SK-N-SH treated with all-trans-retinoic acid at 6 μM for 48 hours (cell line): ENCODE measurements at regions not wholly inside any gene's neighbourhood (a gene's known extent, or its start where the extent isn't known, plus 50 kb on each side); places are given as distances from the start of the nearest gene placed in this dataset.

Experiments
- ARNTL ChIP-seq: fragments of 450-650 bp; formaldehyde crosslinking; IDR thresholded peaks from 2 replicates; pipeline ENCODE4 v1.5.0; 2020; ENCODE audit warnings: low read depth, mild to moderate bottlenecking, moderate library complexity, borderline replicate concordance
- CSDC2 ChIP-seq: fragments of 250-450 bp; sonication (Bioruptor Pico); IDR thresholded peaks from 2 replicates; pipeline ENCODE4 v1.5.0; 2020; ENCODE audit warnings: mild to moderate bottlenecking, moderate library complexity
- RARB ChIP-seq: fragments of 250-450 bp; sonication (Bioruptor Pico); IDR thresholded peaks from 2 replicates; pipeline ENCODE4 v1.8.0; 2021; ENCODE audit warnings: mild to moderate bottlenecking, moderate library complexity
- TCF4 ChIP-seq: fragments of 250-450 bp; sonication (Bioruptor Pico); IDR thresholded peaks from 2 replicates; pipeline ENCODE4 v1.8.0; 2021; ENCODE audit warnings: mild to moderate bottlenecking, moderate library complexity, borderline replicate concordance
- TSHZ2 ChIP-seq: fragments of 250-450 bp; sonication (Bioruptor Pico); IDR thresholded peaks from 2 replicates; pipeline ENCODE4 v1.5.0; 2020; ENCODE audit warnings: mild to moderate bottlenecking, moderate library complexity
- ZFP30 ChIP-seq: fragments of 450-650 bp; formaldehyde crosslinking; IDR thresholded peaks from 2 replicates; pipeline ENCODE4 v1.5.0; 2022; ENCODE audit warnings: mild to moderate bottlenecking, moderate library complexity
- ZNF565 ChIP-seq: fragments of 450-650 bp; formaldehyde crosslinking; conservative IDR thresholded peaks from 2 replicates; pipeline ENCODE4 v1.5.0; 2020; ENCODE audit warnings: low read depth, mild to moderate bottlenecking, moderate library complexity
- ZNF70 ChIP-seq: fragments of 450-650 bp; formaldehyde crosslinking; IDR thresholded peaks from 2 replicates; pipeline ENCODE4 v1.5.0; 2020; ENCODE audit warnings: mild to moderate bottlenecking, moderate library complexity
- TF ChIP-seq, protein P1 (sequence below): fragments of 250-450 bp; sonication (Bioruptor Pico); IDR thresholded peaks from 2 replicates; pipeline ENCODE4 v1.5.1; 2020; ENCODE audit warnings: low read depth, mild to moderate bottlenecking, moderate library complexity
- TF ChIP-seq, protein P2 (sequence below): fragments of 250-450 bp; sonication (Bioruptor Pico); IDR thresholded peaks from 2 replicates; pipeline ENCODE4 v1.8.0; 2020; ENCODE audit warnings: mild to moderate bottlenecking, moderate library complexity, borderline replicate concordance

GRCh38 chr7:39890411-39890810, 59.6 kb upstream of the CDK13 start:
- TF ChIP-seq TSHZ2 (CRISPR knock-in tag), result no peak
- no peak for TF ChIP-seq CSDC2 (CRISPR knock-in tag)
- no peak for TF ChIP-seq ZNF565 (CRISPR knock-in tag)
- TF ChIP-seq ARNTL (CRISPR knock-in tag), result no peak
- no peak for TF ChIP-seq ZNF70 (CRISPR knock-in tag)
- TF ChIP-seq, protein P1, sequence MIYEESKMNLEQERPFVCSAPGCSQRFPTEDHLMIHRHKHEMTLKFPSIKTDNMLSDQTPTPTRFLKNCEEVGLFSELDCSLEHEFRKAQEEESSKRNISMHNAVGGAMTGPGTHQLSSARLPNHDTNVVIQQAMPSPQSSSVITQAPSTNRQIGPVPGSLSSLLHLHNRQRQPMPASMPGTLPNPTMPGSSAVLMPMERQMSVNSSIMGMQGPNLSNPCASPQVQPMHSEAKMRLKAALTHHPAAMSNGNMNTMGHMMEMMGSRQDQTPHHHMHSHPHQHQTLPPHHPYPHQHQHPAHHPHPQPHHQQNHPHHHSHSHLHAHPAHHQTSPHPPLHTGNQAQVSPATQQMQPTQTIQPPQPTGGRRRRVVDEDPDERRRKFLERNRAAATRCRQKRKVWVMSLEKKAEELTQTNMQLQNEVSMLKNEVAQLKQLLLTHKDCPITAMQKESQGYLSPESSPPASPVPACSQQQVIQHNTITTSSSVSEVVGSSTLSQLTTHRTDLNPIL (CRISPR knock-in tag), result no peak
- TF ChIP-seq, protein P2, sequence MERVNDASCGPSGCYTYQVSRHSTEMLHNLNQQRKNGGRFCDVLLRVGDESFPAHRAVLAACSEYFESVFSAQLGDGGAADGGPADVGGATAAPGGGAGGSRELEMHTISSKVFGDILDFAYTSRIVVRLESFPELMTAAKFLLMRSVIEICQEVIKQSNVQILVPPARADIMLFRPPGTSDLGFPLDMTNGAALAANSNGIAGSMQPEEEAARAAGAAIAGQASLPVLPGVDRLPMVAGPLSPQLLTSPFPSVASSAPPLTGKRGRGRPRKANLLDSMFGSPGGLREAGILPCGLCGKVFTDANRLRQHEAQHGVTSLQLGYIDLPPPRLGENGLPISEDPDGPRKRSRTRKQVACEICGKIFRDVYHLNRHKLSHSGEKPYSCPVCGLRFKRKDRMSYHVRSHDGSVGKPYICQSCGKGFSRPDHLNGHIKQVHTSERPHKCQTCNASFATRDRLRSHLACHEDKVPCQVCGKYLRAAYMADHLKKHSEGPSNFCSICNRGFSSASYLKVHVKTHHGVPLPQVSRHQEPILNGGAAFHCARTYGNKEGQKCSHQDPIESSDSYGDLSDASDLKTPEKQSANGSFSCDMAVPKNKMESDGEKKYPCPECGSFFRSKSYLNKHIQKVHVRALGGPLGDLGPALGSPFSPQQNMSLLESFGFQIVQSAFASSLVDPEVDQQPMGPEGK (CRISPR knock-in tag), result no peak
- no peak for TF ChIP-seq ZFP30 (CRISPR knock-in tag)
- TF ChIP-seq RARB (CRISPR knock-in tag), result no peak
- no peak for TF ChIP-seq TCF4 (CRISPR knock-in tag)
